ENCODE measurements at regions not wholly inside any gene's neighbourhood (a gene's known extent, or its start where the extent isn't known, plus 50 kb on each side); places are given as distances from the start of the nearest gene placed in this dataset.

- H3K79me1 ChIP-seq (replicated peaks; ENCODE audit: low read length, poor library complexity, severe bottlenecking) = no peaks in the 10 kb centered on the region
- peak overlapping the region; percentile 68 for H3K9ac ChIP-seq (ENCODE audit: low read length)
- H4K8ac ChIP-seq (ENCODE audit: low read length) = no peak overlapping the region
- peaks cover 0 to 4% of the 10 kb centered on the region in 2 experiments for H3K36me3 ChIP-seq (ENCODE audit: control insufficient read depth in 1 of 2, insufficient read depth in 2 of 2, low read depth in 1 of 2, low read length in 2 of 2)
- no peak overlapping the region for H2AK5ac ChIP-seq (ENCODE audit: low read length, severe bottlenecking)
- WGBS = 88% methylated on average over 2 of the region's 4 CpGs
- H2BK15ac ChIP-seq (ENCODE audit: low read depth, poor library complexity, severe bottlenecking) = no peak overlapping the region
- no peaks in the 10 kb centered on the region for H3K4me1 ChIP-seq (ENCODE audit: control insufficient read depth, insufficient read depth, low read depth, low read length)
- no peak overlapping the region for H3K4ac ChIP-seq (ENCODE audit: low read depth in 1 of 2, low read length in 2 of 2)
- no peak overlapping the region for H3K4me2 ChIP-seq (ENCODE audit: low read length, poor library complexity, severe bottlenecking)
- H3K18ac ChIP-seq (ENCODE audit: low read depth in 1 of 2, low read length in 2 of 2) = no peak overlapping the region
- no peak overlapping the region for H4K91ac ChIP-seq (ENCODE audit: low read length)
- no peak overlapping the region for H3K14ac ChIP-seq (ENCODE audit: low read length in 2 of 2)
- no peak overlapping the region for H3K23ac ChIP-seq (ENCODE audit: low read length in 2 of 2)
- H3K27ac ChIP-seq (ENCODE audit: low read length, poor library complexity, severe bottlenecking) = no peak overlapping the region
- H3K27me3 ChIP-seq (ENCODE audit: control insufficient read depth in 1 of 2, insufficient read depth in 1 of 2, low read length in 2 of 2) = no peaks in the 10 kb centered on the region
- no peak overlapping the region for H2BK12ac ChIP-seq (ENCODE audit: low read length in 2 of 2)
- H2BK120ac ChIP-seq (ENCODE audit: low read depth, low read length) = no peak overlapping the region
- peak overlapping the region in 1 of 2 experiments; percentile 65 for H3K4me3 ChIP-seq (ENCODE audit: insufficient read depth in 1 of 2, low read depth in 1 of 2, low read length in 2 of 2)
- no peak overlapping the region for H2BK5ac ChIP-seq (ENCODE audit: low read depth, low read length, poor library complexity, severe bottlenecking)
- peaks cover 3% of the 10 kb centered on the region for H3K9me3 ChIP-seq (ENCODE audit: control insufficient read depth, low read length)
- H2AFZ ChIP-seq (ENCODE audit: low read depth, low read length) = no peak overlapping the region
- no peak for DNase-seq
These were observed 271.8 kb upstream of the TENM3 start for GRCh38 chr4:181971411-181971810.

- Histone ChIP-seq H3K36me3 (ENCODE audit: control insufficient read depth in 1 of 2, insufficient read depth in 2 of 2, low read depth in 1 of 2, low read length in 2 of 2) (peaks cover 0 to 4% of the 10 kb centered on the region in 2 experiments), H3K4ac (ENCODE audit: low read depth in 1 of 2, low read length in 2 of 2) (no peak overlapping the region), H2BK5ac (ENCODE audit: low read depth, low read length, poor library complexity, severe bottlenecking) (no peak overlapping the region), H2BK12ac (ENCODE audit: low read length in 2 of 2) (no peak overlapping the region), H3K4me1 (ENCODE audit: control insufficient read depth, insufficient read depth, low read depth, low read length) (no peaks in the 10 kb centered on the region), H4K91ac (ENCODE audit: low read length) (no peak overlapping the region), H3K18ac (ENCODE audit: low read depth in 1 of 2, low read length in 2 of 2) (no peak overlapping the region), H3K79me1 (replicated peaks; ENCODE audit: low read length, poor library complexity, severe bottlenecking) (no peaks in the 10 kb centered on the region), H2AK5ac (ENCODE audit: low read length, severe bottlenecking) (no peak overlapping the region), H2AFZ (ENCODE audit: low read depth, low read length) (no peak overlapping the region), H3K27me3 (ENCODE audit: control insufficient read depth in 1 of 2, insufficient read depth in 1 of 2, low read length in 2 of 2) (no peaks in the 10 kb centered on the region), H4K8ac (ENCODE audit: low read length) (no peak overlapping the region), H3K4me2 (ENCODE audit: low read length, poor library complexity, severe bottlenecking) (no peak overlapping the region), H2BK15ac (ENCODE audit: low read depth, poor library complexity, severe bottlenecking) (no peak overlapping the region), H3K14ac (ENCODE audit: low read length in 2 of 2) (no peak overlapping the region), H3K27ac (ENCODE audit: low read length, poor library complexity, severe bottlenecking) (no peak overlapping the region), H3K9me3 (ENCODE audit: control insufficient read depth, low read length) (peaks cover 3% of the 10 kb centered on the region), H3K4me3 (ENCODE audit: insufficient read depth in 1 of 2, low read depth in 1 of 2, low read length in 2 of 2) (peak overlapping the region in 1 of 2 experiments; percentile 65), H3K23ac (ENCODE audit: low read length in 2 of 2) (no peak overlapping the region), H2BK120ac (ENCODE audit: low read depth, low read length) (no peak overlapping the region), H3K9ac (ENCODE audit: low read length) (peak overlapping the region; percentile 68)
- no peak for DNase-seq
- 86% methylated on average over 3 of the region's 3 CpGs for WGBS
These were observed 271.2 kb upstream of the TENM3 start for GRCh38 chr4:181971973-181972372.

- Histone ChIP-seq H3K4ac (ENCODE audit: low read depth in 1 of 2, low read length in 2 of 2) (no peak overlapping the region), H3K9ac (ENCODE audit: low read length) (no peak overlapping the region), H2BK120ac (ENCODE audit: low read depth, low read length) (no peak overlapping the region), H4K91ac (ENCODE audit: low read length) (no peak overlapping the region), H3K4me3 (ENCODE audit: insufficient read depth in 1 of 2, low read depth in 1 of 2, low read length in 2 of 2) (no peak overlapping the region), H2BK15ac (ENCODE audit: low read depth, poor library complexity, severe bottlenecking) (no peak overlapping the region), H3K27me3 (ENCODE audit: control insufficient read depth in 1 of 2, insufficient read depth in 1 of 2, low read length in 2 of 2) (no peaks in the 10 kb centered on the region), H3K4me2 (ENCODE audit: low read length, poor library complexity, severe bottlenecking) (no peak overlapping the region), H3K27ac (ENCODE audit: low read length, poor library complexity, severe bottlenecking) (no peak overlapping the region), H3K4me1 (ENCODE audit: control insufficient read depth, insufficient read depth, low read depth, low read length) (no peaks in the 10 kb centered on the region), H2AK5ac (ENCODE audit: low read length, severe bottlenecking) (no peak overlapping the region), H4K8ac (ENCODE audit: low read length) (no peak overlapping the region), H2BK5ac (ENCODE audit: low read depth, low read length, poor library complexity, severe bottlenecking) (no peak overlapping the region), H3K79me1 (replicated peaks; ENCODE audit: low read length, poor library complexity, severe bottlenecking) (no peaks in the 10 kb centered on the region), H2AFZ (ENCODE audit: low read depth, low read length) (no peak overlapping the region), H3K36me3 (ENCODE audit: control insufficient read depth in 1 of 2, insufficient read depth in 2 of 2, low read depth in 1 of 2, low read length in 2 of 2) (peaks cover 0 to 11% of the 10 kb centered on the region in 2 experiments), H3K14ac (ENCODE audit: low read length in 2 of 2) (no peak overlapping the region), H3K9me3 (ENCODE audit: control insufficient read depth, low read length) (peaks cover 3% of the 10 kb centered on the region), H3K23ac (ENCODE audit: low read length in 2 of 2) (no peak overlapping the region), H2BK12ac (ENCODE audit: low read length in 2 of 2) (no peak overlapping the region), H3K18ac (ENCODE audit: low read depth in 1 of 2, low read length in 2 of 2) (no peak overlapping the region)
- WGBS = 87% methylated on average over 8 of the region's 8 CpGs
- no peak for DNase-seq
These were observed 266.4 kb upstream of the TENM3 start for GRCh38 chr4:181976764-181977163.

- no peak overlapping the region for H4K91ac ChIP-seq (ENCODE audit: low read length)
- peaks cover 0 to 7% of the 10 kb centered on the region in 2 experiments for H3K36me3 ChIP-seq (ENCODE audit: control insufficient read depth in 1 of 2, insufficient read depth in 2 of 2, low read depth in 1 of 2, low read length in 2 of 2)
- H2BK5ac ChIP-seq (ENCODE audit: low read depth, low read length, poor library complexity, severe bottlenecking) = no peak overlapping the region
- H3K27ac ChIP-seq (ENCODE audit: low read length, poor library complexity, severe bottlenecking) = no peak overlapping the region
- no peaks in the 10 kb centered on the region for H3K79me1 ChIP-seq (replicated peaks; ENCODE audit: low read length, poor library complexity, severe bottlenecking)
- WGBS = 67% methylated on average over 2 of the region's 2 CpGs
- no peak overlapping the region for H3K4ac ChIP-seq (ENCODE audit: low read depth in 1 of 2, low read length in 2 of 2)
- DNase-seq = no peak
- H2BK120ac ChIP-seq (ENCODE audit: low read depth, low read length) = no peak overlapping the region
- no peak overlapping the region for H3K4me3 ChIP-seq (ENCODE audit: insufficient read depth in 1 of 2, low read depth in 1 of 2, low read length in 2 of 2)
- H2BK15ac ChIP-seq (ENCODE audit: low read depth, poor library complexity, severe bottlenecking) = no peak overlapping the region
- H3K14ac ChIP-seq (ENCODE audit: low read length in 2 of 2) = no peak overlapping the region
- H3K18ac ChIP-seq (ENCODE audit: low read depth in 1 of 2, low read length in 2 of 2) = no peak overlapping the region
- H3K9ac ChIP-seq (ENCODE audit: low read length) = no peak overlapping the region
- H3K4me2 ChIP-seq (ENCODE audit: low read length, poor library complexity, severe bottlenecking) = no peak overlapping the region
- no peaks in the 10 kb centered on the region for H3K4me1 ChIP-seq (ENCODE audit: control insufficient read depth, insufficient read depth, low read depth, low read length)
- no peak overlapping the region for H3K23ac ChIP-seq (ENCODE audit: low read length in 2 of 2)
- H2AK5ac ChIP-seq (ENCODE audit: low read length, severe bottlenecking) = no peak overlapping the region
- H2AFZ ChIP-seq (ENCODE audit: low read depth, low read length) = no peak overlapping the region
- no peak overlapping the region for H2BK12ac ChIP-seq (ENCODE audit: low read length in 2 of 2)
- no peak overlapping the region for H4K8ac ChIP-seq (ENCODE audit: low read length)
- no peaks in the 10 kb centered on the region for H3K9me3 ChIP-seq (ENCODE audit: control insufficient read depth, low read length)
- no peaks in the 10 kb centered on the region for H3K27me3 ChIP-seq (ENCODE audit: control insufficient read depth in 1 of 2, insufficient read depth in 1 of 2, low read length in 2 of 2)
These were observed 260.8 kb upstream of the TENM3 start for GRCh38 chr4:181982437-181982836.

All from mesenchymal stem cell (in vitro differentiated cells and primary cell).